Peyer's patch (tissue), 4 donors: ENCODE measurements at regions not wholly inside any gene's neighbourhood (a gene's known extent, or its start where the extent isn't known, plus 50 kb on each side); places are given as distances from the start of the nearest gene placed in this dataset.
"Not testable (repeated sequence)": the region's sequence is repeated elsewhere in the genome, so short reads cannot be mapped to it uniquely, and the experiment has no call there.

ENCODE experiments used
- POLR2A ChIP-seq, 2 donors: fragments of 450-650 bp; IDR thresholded peaks; one replicate each; pipeline ENCODE4 v1.5.1; 2017; ENCODE audit warnings: antibody characterized with exemption in 2 of 2, mild to moderate bottlenecking in 2 of 2, moderate library complexity in 2 of 2
- TF ChIP-seq, protein P1 (sequence below), 6 experiments: fragments of 450-650 bp in 4 of 6; fragments of 200-600 bp in 2 of 6; sonication (generic) in 1 of 6; IDR thresholded peaks; one replicate each; pipeline ENCODE4 v1.5.1; 2017 to 2019; ENCODE audit warnings: antibody characterized with exemption in 6 of 6, mild to moderate bottlenecking in 3 of 6, moderate library complexity in 1 of 6

DNA sequence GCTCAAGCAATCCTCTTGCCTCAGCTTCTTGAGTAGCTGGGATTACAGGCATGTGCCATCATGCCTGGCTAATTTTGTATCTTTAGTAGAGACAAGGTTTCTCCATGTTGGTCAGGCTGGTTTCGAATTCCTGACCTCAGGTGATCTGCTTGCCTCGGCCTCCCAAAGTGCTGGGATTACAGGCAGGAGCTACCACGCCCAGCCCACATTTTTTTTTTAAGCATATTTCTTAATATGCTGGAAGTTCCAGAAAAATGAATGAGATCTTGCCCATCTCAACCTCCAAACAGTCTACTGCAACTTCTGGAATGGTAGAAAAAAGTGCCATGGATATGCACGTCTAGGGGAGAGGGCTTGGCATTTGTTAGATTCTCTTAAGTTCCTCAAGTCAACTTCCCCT, 290.9 kb downstream of the TFAP2C start:
- TF ChIP-seq POLR2A (IDR thresholded peaks at IDR 0.05), result not testable (repeated sequence)
- TF ChIP-seq, protein P1, sequence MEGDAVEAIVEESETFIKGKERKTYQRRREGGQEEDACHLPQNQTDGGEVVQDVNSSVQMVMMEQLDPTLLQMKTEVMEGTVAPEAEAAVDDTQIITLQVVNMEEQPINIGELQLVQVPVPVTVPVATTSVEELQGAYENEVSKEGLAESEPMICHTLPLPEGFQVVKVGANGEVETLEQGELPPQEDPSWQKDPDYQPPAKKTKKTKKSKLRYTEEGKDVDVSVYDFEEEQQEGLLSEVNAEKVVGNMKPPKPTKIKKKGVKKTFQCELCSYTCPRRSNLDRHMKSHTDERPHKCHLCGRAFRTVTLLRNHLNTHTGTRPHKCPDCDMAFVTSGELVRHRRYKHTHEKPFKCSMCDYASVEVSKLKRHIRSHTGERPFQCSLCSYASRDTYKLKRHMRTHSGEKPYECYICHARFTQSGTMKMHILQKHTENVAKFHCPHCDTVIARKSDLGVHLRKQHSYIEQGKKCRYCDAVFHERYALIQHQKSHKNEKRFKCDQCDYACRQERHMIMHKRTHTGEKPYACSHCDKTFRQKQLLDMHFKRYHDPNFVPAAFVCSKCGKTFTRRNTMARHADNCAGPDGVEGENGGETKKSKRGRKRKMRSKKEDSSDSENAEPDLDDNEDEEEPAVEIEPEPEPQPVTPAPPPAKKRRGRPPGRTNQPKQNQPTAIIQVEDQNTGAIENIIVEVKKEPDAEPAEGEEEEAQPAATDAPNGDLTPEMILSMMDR (IDR thresholded peaks at IDR 0.05), result not testable (repeated sequence)
